CD4-positive, alpha-beta memory T cell (primary cell): ENCODE measurements at regions not wholly inside any gene's neighbourhood (a gene's known extent, or its start where the extent isn't known, plus 50 kb on each side); places are given as distances from the start of the nearest gene placed in this dataset.

Experiments used
- CTCF ChIA-PET: fragments of 350-600 bp; sonication (Branson Sonifier 250); formaldehyde crosslinking; loops from one replicate; lab custom pipeline; 2021; ENCODE audit warnings: inconsistent platforms; ENCODE audit not compliant: partially characterized antibody; lab: Charles Lee
- POLR2A ChIA-PET: fragments of 350-600 bp; sonication (Branson Sonifier 250); formaldehyde crosslinking; loops from one replicate; lab custom pipeline; 2021; ENCODE audit not compliant: partially characterized antibody; lab: Charles Lee
- DNase-seq, 5 donors: peaks; one replicate each; pipeline versions ENCODE4 v3.0.0 to v3.0.0-alpha.2; 2020 to 2022; ENCODE audit warnings: mixed read lengths in 1 of 5
- H3K27ac ChIP-seq: one replicate; pipeline ENCODE4 v1.7.0; 2013; ENCODE audit warnings: low read depth, low read length
- H3K27me3 ChIP-seq: 2 replicates; pipeline ENCODE4 v1.7.0; 2013; ENCODE audit warnings: mild to moderate bottlenecking, low read length, moderate library complexity; ENCODE audit not compliant: insufficient read depth
- H3K36me3 ChIP-seq: 2 replicates; pipeline ENCODE4 v1.7.0; 2013; ENCODE audit warnings: mild to moderate bottlenecking, low read length, moderate library complexity; ENCODE audit not compliant: insufficient read depth
- H3K4me1 ChIP-seq: 2 replicates; pipeline ENCODE4 v1.7.0; 2013; ENCODE audit warnings: mild to moderate bottlenecking, low read length, moderate library complexity; ENCODE audit not compliant: insufficient read depth
- H3K4me3 ChIP-seq, 2 donors: one replicate each; pipeline ENCODE4 v1.7.0; 2013; ENCODE audit warnings: low read length in 2 of 2, mild to moderate bottlenecking in 1 of 2
- H3K9me3 ChIP-seq, 2 donors: one replicate each; pipeline ENCODE4 v1.7.0; 2013; ENCODE audit warnings: low read length in 2 of 2, control low read depth in 1 of 2; ENCODE audit not compliant: control insufficient read depth in 1 of 2
- H3K27ac Mint-ChIP-seq, 7 donors: one replicate each; pipeline ENCODE4 v1.8.0; 2020 to 2021; ENCODE audit warnings: mixed read lengths in 7 of 7, mild to moderate bottlenecking in 6 of 7, inconsistent platforms in 3 of 7, moderate library complexity in 3 of 7
- H3K27me3 Mint-ChIP-seq, 2 donors: one replicate each; pipeline ENCODE4 v1.8.0; 2020 to 2021; ENCODE audit warnings: mixed read lengths in 2 of 2
- H3K36me3 Mint-ChIP-seq, 2 donors: one replicate each; pipeline ENCODE4 v1.8.0; 2020 to 2021; ENCODE audit warnings: mixed read lengths in 2 of 2, inconsistent platforms in 1 of 2, mild to moderate bottlenecking in 1 of 2
- H3K4me1 Mint-ChIP-seq, 4 donors: one replicate each; pipeline ENCODE4 v1.8.0; 2020 to 2021; ENCODE audit warnings: mixed read lengths in 4 of 4, mild to moderate bottlenecking in 1 of 4
- H3K4me3 Mint-ChIP-seq, 8 donors: one replicate each; pipeline ENCODE4 v1.8.0; 2020 to 2021; ENCODE audit warnings: mixed read lengths in 8 of 8, mild to moderate bottlenecking in 7 of 8, moderate library complexity in 6 of 8, inconsistent platforms in 3 of 8
- H3K9me3 Mint-ChIP-seq, 8 donors: one replicate each; pipeline ENCODE4 v1.8.0; 2020 to 2021; ENCODE audit warnings: mixed read lengths in 8 of 8, mild to moderate bottlenecking in 5 of 8, inconsistent platforms in 3 of 8, moderate library complexity in 1 of 8
- intact Hi-C: fragments of 100-400 bp; cut with micrococcal nuclease; formaldehyde crosslinking; loops from one replicate; pipeline ENCODE4 v1.15.1; 2023

DNA sequence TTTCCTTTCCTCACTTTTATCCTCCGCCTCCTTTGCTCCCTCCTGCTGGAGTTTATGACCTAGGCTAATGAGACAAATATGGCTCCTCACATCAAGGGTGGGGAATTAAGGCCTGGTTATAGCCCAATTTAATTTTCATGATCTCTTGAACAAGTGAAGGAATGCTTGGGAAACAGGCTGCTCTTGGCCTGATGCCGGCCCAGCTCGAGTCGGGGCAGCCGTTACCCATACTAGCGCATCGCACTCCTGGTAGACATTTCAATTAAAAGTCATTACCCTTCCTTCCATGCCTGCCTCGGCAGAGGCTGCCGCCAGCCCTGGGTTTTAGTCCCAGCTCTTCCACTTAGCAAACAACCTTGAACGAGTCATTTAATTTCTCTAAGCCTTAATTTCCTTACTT lies 425.7 kb downstream of the TMEM38B start:
- Histone ChIP-seq H3K4me3 (no peak overlapping the region), H3K36me3 (no peaks in the 10 kb centered on the region), H3K4me1 (no peaks in the 10 kb centered on the region), H3K9me3 (no peaks in the 10 kb centered on the region), H3K27me3 (no peaks in the 10 kb centered on the region), H3K27ac (no peak overlapping the region)
- Mint-ChIP-seq H3K9me3 (peaks cover 2 to 56% (median 28%) of the 10 kb centered on the region in 8 donors), H3K27me3 (no peaks in the 10 kb centered on the region), H3K4me3 (no peak overlapping the region), H3K36me3 (no peaks in the 10 kb centered on the region), H3K4me1 (no peaks in the 10 kb centered on the region), H3K27ac (no peak overlapping the region)
- ChIA-PET CTCF (no interaction called here), POLR2A (no interaction called here)
- intact Hi-C loops, result no loop called here
- DNase-seq, result no peak

DNA sequence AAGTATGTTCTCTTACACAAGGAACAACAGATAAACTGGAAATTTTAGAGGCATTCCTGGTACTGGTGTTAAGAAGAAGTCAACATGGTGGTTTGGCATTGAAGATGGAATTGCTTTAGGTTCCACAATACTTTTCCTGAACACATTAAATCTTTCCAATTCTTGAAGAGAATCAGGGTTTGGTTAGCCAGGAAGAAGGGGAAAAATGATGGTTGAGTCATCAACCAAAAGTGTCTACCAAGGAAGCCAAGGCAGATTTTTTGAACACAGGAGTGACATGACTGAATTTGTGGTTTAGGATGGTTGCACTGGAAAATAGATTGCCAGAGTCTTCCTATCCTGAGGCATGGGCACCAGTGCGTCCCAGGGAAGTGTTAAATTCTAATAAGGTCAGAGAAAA lies 433.4 kb downstream of the TMEM38B start:
- no peak for DNase-seq
- Mint-ChIP-seq H3K36me3 (no peaks in the 10 kb centered on the region), H3K4me3 (no peak overlapping the region), H3K27me3 (no peaks in the 10 kb centered on the region), H3K9me3 (peaks cover 4 to 35% (median 16%) of the 10 kb centered on the region in 8 donors), H3K4me1 (no peaks in the 10 kb centered on the region), H3K27ac (no peak overlapping the region)
- intact Hi-C loops, result no loop called here
- Histone ChIP-seq H3K9me3 (no peaks in the 10 kb centered on the region), H3K4me1 (no peaks in the 10 kb centered on the region), H3K27me3 (no peaks in the 10 kb centered on the region), H3K36me3 (no peaks in the 10 kb centered on the region), H3K27ac (no peak overlapping the region), H3K4me3 (no peak overlapping the region)
- CTCF ChIA-PET, result no interaction called here
- POLR2A ChIA-PET, result no interaction called here

DNA sequence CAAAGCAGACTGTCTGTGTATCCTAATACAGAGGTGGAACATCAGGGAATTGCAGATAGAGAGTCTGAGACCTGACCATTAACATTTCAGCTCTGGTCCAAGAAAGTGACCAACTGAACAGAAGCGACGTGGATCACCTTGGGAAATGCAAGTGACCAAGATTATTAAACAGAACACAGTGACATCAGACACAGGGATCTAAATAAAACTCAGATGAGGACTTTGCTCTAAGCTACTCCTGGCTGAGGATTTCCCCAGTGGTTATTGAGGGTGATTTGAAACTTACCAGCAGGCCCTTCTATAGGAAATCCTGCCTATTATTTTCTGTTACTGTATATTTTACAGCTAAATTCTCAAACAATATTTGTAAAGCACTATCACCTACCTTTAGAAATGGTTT lies 436.0 kb downstream of the TMEM38B start:
- no peak overlapping the region for H3K27ac ChIP-seq
- no peak overlapping the region for H3K4me3 Mint-ChIP-seq
- no peak overlapping the region for H3K27ac Mint-ChIP-seq
- H3K9me3 Mint-ChIP-seq, result peaks cover 2 to 15% (median 9%) of the 10 kb centered on the region in 8 donors
- H3K36me3 ChIP-seq, result no peaks in the 10 kb centered on the region
- intact Hi-C loops, result no loop called here
- H3K4me1 ChIP-seq, result no peaks in the 10 kb centered on the region
- ChIA-PET POLR2A (no interaction called here), CTCF (no interaction called here)
- no peaks in the 10 kb centered on the region for H3K4me1 Mint-ChIP-seq
- no peak overlapping the region for H3K4me3 ChIP-seq
- no peaks in the 10 kb centered on the region for H3K27me3 ChIP-seq
- DNase-seq, result no peak
- H3K9me3 ChIP-seq, result no peaks in the 10 kb centered on the region
- no peaks in the 10 kb centered on the region for H3K27me3 Mint-ChIP-seq
- no peaks in the 10 kb centered on the region for H3K36me3 Mint-ChIP-seq

DNA sequence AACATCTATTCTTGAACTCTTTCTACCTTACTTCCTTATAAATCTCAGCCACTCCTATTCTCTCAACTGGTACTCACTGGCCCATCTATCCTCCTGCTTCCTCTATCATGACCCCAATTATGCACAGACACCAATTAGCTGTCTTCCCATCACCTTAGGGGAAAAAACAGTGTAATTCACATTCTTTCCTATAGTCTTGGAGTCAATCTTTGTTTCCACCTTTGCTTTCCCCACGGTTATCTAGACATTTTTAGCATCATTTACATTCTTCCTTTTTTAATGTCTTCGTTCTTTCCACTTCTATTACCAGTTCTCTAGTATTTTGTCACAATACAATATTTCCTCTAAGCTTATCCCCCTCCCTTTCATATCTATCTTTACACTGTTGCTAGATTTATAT lies 449.4 kb downstream of the TMEM38B start:
- Mint-ChIP-seq H3K36me3 (no peaks in the 10 kb centered on the region), H3K27ac (no peak overlapping the region), H3K9me3 (peaks cover 4 to 42% (median 16%) of the 10 kb centered on the region in 8 donors), H3K27me3 (no peaks in the 10 kb centered on the region), H3K4me1 (no peaks in the 10 kb centered on the region), H3K4me3 (no peak overlapping the region)
- Histone ChIP-seq H3K36me3 (no peaks in the 10 kb centered on the region), H3K27me3 (no peaks in the 10 kb centered on the region), H3K4me3 (no peak overlapping the region), H3K9me3 (no peaks in the 10 kb centered on the region), H3K27ac (no peak overlapping the region), H3K4me1 (no peaks in the 10 kb centered on the region)
- POLR2A ChIA-PET, result no interaction called here
- DNase-seq, result no peak
- CTCF ChIA-PET, result no interaction called here
- intact Hi-C loops, result no loop called here

DNA sequence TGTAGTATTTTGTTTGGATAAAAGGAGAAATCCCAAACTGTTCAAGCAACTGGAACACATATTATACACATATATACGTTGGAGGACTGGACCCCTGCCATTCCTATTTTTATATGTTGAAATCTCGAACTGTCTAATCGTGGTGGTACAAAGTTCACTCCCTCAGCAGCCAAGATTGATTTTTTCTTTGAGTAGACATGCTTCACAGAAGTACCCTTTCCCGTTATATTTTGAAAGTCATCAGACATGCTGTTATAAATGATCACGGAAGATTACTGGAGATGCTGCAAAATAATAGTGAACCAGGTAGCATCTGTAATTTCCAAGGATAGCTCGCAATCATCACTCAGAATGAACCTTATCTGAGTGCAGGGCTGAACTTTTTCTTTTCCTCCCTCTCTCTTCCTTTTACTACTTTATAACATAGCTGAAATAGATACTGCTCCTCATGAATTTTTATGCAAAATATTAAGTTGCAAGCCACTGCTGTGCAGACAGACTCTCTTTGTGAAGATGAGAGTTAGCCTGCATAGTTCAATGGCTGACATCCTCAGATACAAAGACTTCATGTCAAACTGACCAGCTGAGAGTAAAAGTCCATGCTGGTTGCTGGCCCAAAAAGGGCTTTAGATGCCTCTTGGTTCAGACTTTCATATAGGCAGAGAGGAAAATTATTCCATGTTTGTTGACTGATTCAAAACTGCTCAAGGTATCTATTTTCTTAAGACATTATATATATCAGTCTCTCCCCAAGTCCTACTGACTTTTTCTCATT lies 451.9 kb downstream of the TMEM38B start:
- Mint-ChIP-seq H3K9me3 (peaks cover 4 to 36% (median 16%) of the 10 kb centered on the region in 8 donors), H3K36me3 (no peaks in the 10 kb centered on the region), H3K4me3 (no peak overlapping the region), H3K27ac (no peak overlapping the region), H3K27me3 (no peaks in the 10 kb centered on the region), H3K4me1 (no peaks in the 10 kb centered on the region)
- Histone ChIP-seq H3K4me3 (no peak overlapping the region), H3K36me3 (no peaks in the 10 kb centered on the region), H3K9me3 (no peaks in the 10 kb centered on the region), H3K27ac (no peak overlapping the region), H3K27me3 (no peaks in the 10 kb centered on the region), H3K4me1 (no peaks in the 10 kb centered on the region)
- POLR2A ChIA-PET, result no interaction called here
- intact Hi-C loops, result no loop called here
- CTCF ChIA-PET, result no interaction called here
- DNase-seq, result no peak

DNA sequence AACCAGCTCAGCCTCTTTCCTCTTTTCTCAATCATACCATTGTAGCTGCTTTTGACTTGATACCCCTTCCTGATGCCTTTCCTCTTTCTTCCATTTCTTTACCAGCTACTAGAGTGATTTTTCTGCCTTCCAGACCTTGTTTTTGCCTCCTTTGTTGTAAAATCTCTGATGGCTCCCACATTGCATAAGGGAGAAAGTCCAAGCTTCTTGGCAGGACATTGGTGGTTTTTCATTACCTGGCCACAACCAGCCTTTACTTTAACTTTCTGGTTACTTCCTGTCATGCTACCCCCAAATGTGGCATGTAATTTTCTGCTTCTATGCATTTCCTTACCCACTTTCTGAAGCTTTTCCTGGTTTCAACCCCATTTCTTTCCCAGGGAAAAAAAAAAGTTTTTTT lies 452.5 kb downstream of the TMEM38B start:
- no peaks in the 10 kb centered on the region for H3K36me3 Mint-ChIP-seq
- no peak overlapping the region for H3K4me3 Mint-ChIP-seq
- Histone ChIP-seq H3K9me3 (no peaks in the 10 kb centered on the region), H3K4me1 (no peaks in the 10 kb centered on the region), H3K27ac (no peak overlapping the region), H3K4me3 (no peak overlapping the region), H3K36me3 (no peaks in the 10 kb centered on the region), H3K27me3 (no peaks in the 10 kb centered on the region)
- ChIA-PET CTCF (no interaction called here), POLR2A (no interaction called here)
- DNase-seq, result no peak
- peaks cover 4 to 35% (median 18%) of the 10 kb centered on the region in 8 donors for H3K9me3 Mint-ChIP-seq
- no peak overlapping the region for H3K27ac Mint-ChIP-seq
- H3K27me3 Mint-ChIP-seq, result no peaks in the 10 kb centered on the region
- intact Hi-C loops, result no loop called here
- no peaks in the 10 kb centered on the region for H3K4me1 Mint-ChIP-seq

DNA sequence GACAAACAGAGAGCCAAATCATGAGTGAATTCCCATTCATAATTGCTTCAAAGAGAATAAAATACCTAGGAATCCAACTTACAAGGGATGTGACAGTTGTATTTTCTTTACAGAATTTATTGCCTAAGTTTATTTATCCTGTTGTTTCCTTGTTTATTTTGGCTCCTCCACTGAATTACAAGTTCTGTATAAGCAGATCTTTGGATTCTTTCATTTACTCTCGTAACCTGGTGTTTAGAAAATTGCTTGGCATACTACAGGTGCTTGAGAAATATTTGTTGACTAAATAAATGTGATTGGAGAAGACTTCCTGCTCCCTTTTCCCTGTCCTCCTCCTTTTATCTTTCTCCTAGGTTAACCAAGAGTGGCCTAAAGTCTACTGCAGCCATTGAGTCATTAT lies 455.6 kb downstream of the TMEM38B start:
- H3K27me3 ChIP-seq, result no peaks in the 10 kb centered on the region
- ChIA-PET CTCF (no interaction called here), POLR2A (no interaction called here)
- DNase-seq, result no peak
- H3K4me3 ChIP-seq, result no peak overlapping the region
- Mint-ChIP-seq H3K9me3 (peaks cover 2 to 18% (median 8%) of the 10 kb centered on the region in 8 donors), H3K36me3 (no peaks in the 10 kb centered on the region), H3K27ac (no peak overlapping the region), H3K4me3 (no peak overlapping the region), H3K4me1 (no peaks in the 10 kb centered on the region), H3K27me3 (no peaks in the 10 kb centered on the region)
- no peak overlapping the region for H3K27ac ChIP-seq
- no peaks in the 10 kb centered on the region for H3K4me1 ChIP-seq
- H3K9me3 ChIP-seq, result no peaks in the 10 kb centered on the region
- no peaks in the 10 kb centered on the region for H3K36me3 ChIP-seq
- intact Hi-C loops, result no loop called here
